ENCODE measurements at regions not wholly inside any gene's neighbourhood (a gene's known extent, or its start where the extent isn't known, plus 50 kb on each side); places are given as distances from the start of the nearest gene placed in this dataset.

- TF ChIP-seq EP300 (IDR thresholded peaks at IDR 0.05; ENCODE audit: borderline replicate concordance in 1 of 2, low read depth in 2 of 2, low read length in 2 of 2) (no peak), CEBPB (IDR thresholded peaks at IDR 0.05; ENCODE audit: low read depth, low read length) (no peak), ATF3 (IDR thresholded peaks at IDR 0.05; ENCODE audit: insufficient read depth, low read depth, low read length) (no peak), CHD1 (IDR thresholded peaks at IDR 0.05; ENCODE audit: low read depth, low read length) (no peak), BRCA1 (IDR thresholded peaks at IDR 0.05; ENCODE audit: low read depth, low read length) (no peak), CTCF (IDR thresholded peaks at IDR 0.05; ENCODE audit: control extremely low read depth in 1 of 3, insufficient read depth in 1 of 3, low read depth in 1 of 3, low read length in 3 of 3) (no peak), EZH2 (IDR thresholded peaks at IDR 0.05; ENCODE audit: low read depth, low read length, severe bottlenecking) (no peak), GABPA (IDR thresholded peaks at IDR 0.05; ENCODE audit: borderline replicate concordance, insufficient read depth, low read length) (no peak), POU5F1 (IDR thresholded peaks at IDR 0.05; ENCODE audit: low read depth, low read length) (no peak), TBP (IDR thresholded peaks at IDR 0.05; ENCODE audit: low read depth, low read length) (no peak)
These were observed 174.9 kb upstream of the NRP1 start for GRCh38 chr10:33509231-33509831.

Measured in H1 (cell line).